ENCODE measurements at regions not wholly inside any gene's neighbourhood (a gene's known extent, or its start where the extent isn't known, plus 50 kb on each side); places are given as distances from the start of the nearest gene placed in this dataset.

DNA sequence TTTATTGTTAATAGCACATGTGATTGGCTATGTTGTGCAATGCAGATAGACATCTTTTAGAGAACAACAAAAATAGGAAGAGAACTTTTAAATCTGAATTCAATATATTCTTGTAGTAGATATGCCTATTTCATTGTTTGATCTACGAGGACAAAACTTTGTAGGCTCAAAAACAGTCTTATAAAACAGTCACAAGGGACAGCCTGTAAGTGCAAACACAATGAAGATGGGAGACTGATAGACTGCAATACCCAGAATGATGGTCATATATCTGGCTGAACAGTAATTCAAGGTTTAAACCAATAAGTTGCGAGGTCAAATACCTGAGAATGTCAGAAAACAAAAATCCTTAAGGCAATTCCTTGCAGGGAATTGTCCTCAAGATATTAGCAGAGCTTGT is 1342.9 kb upstream of the ADGRB3 start:
- DNase-seq, result no peak

DNA sequence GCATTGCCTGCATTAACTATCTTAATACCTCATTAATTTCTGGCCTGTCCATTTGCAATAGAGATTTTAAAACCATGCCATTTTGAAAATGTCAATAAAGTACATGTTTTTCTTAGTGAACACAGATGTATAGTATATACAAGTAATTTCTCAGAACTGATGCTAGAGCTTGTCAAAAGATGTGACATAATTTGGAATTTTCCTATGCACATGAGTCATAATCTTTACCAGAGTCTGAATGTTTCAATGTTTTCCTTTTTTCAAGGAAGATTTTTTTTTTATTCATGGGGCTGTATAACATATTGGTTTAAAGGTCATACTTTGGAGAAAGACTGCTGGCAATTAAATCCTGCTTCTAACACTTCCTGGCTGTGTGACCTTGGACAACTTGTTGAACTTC is 1347.5 kb upstream of the ADGRB3 start:
- DNase-seq, result no peak

DNA sequence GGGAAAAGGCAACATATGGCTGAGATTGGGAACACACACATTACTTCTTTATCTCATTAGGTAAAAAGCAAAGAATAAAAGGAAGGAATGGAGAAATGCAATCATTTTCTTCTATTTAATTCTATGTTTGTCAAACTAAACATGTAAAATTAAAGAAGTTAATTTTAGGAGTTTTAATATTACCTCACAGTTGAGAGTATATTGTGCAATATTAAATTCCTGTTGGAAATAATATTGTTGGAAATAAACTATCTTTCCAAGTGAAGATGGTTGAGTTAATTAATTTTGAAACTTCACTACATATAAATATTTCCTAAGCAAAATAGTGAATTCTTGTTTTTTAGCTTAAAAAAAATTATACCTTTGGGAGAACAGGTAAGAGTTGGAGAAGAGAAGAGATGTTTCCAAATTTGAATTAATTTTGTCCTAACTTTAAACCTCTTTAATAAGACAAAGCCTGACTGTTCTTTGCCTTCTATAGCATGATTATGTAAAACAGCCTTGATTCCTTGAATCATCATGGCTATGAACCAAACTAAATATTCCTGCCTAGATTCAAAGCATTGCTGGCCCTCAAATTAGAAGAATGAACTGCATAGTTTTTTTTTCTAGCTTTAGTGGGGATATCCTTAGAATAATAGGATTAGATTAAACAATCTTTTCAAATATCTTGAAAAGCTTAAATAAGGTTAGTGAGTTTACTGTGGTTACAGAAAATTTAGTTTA is 1349.1 kb upstream of the ADGRB3 start:
- no peak for DNase-seq

DNA sequence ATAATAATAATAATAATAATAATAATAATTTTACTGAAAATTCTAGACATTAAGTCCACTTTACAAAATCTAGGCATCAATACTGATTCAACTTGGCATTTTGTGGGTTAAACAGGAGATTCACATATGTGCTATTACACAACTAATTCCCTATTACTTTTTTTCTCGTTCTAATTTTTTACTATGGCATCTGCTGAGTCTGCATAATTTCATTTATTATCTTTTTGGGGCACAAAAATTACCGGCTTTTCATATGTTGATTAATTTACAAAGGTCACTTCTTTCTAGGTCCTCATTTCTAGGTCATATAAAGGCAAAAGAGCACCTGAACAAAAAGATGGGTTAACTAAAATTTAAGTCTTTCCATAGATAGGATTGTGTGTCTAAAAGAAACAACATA is 1357.8 kb upstream of the ADGRB3 start:
- no peak for DNase-seq

DNA sequence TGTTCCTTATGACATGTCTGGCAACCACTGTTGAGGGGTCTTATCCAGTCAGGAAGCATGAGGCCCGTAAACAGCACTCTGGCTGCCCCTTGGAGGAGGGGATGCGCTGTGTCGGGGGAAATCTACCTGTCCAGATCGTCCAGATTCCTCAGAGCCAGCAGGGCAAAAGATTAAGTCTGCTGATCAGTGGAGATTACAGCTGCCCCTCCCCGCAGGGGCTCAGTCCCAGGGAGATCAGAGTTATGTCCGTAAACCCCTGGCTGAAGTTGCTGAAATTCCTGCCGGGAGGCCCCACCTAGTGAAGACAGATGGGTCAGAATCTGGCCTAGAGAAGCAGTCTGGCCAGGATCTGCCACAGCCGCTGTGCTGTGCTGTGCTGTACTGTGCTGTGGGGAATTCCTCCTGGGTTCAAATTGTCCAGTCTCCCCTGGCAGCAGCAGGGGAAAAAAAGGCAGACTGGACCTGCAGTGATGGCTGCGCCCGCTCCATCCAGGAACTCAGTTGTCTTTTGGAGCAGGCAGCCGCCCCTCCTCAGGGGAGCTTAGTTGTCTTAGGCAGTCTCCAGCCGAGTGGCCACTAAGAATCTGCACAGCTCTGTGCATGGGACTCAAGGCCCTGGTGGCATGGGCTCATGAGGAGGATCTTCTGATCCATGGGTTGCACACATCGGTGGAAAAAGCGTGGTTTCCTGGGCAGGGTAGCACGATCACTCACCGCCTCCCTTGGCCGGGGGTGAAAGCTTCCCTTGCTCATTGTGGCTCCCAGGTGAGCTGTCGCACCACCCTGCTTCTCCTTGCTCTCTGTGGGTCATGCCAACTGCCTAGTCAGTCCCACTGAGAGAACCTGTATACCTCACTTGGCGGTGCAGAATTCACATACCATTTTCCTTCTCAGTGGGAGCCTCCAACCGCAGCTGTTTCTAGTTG is 1368.8 kb upstream of the ADGRB3 start:
- DNase-seq, result no peak

DNA sequence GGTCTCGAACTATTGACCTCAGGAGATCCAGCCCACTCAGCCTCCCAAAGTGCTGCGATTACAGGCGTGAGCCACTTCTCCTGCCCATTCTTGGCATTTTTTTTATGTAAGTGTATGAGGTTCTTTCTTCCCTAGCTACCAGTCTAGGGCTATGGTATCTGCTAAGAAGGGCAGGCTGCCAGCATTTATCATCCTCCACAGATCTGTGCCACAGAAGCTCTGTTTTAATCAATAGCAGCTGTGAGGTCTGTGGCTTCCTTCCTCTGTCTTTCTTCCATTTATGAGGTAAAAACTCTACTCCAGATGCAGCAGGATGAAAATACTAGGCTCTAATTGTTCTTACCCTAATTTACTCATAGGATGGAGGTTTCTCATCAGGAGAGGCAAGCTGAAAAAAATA is 1382.4 kb upstream of the ADGRB3 start:
- no peak for DNase-seq

DNA sequence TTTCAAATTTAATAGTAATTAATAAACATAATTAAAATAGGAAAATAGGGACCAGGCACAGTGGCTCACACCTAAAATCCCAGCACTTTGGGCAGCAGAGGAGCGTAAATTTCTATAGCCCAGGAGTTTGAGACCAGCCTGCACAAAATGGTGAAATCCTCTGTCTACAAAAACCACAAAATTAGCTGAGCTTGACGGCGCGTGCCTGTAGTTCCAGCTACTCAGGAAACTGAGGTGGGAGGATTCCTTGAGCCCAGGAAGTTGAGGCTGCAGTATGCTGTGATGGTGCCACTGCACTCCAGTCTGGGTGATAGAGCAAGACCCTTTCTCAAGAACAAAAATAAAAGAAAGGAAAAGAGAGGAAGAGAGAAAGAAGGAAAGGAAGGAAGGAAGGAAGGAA is 1387.0 kb upstream of the ADGRB3 start:
- no peak for DNase-seq

DNA sequence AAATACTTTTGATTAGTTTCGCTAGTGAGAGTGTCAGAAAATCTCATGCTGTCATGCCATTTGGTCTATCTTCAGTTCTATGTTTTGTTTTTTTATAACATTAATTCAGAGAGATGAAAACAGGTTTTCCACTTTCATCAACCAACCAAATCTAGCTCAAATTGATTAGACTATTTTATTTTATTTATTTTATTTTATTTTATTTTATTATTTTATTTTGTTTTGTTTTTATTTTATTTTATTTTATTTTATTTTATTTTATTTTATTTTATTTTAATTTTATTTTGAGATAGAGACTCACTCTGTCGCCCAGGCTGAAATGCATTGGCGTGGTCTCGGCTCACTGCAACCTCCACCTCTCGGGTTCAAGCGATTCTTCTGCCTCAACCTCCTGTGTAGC is 1391.0 kb upstream of the ADGRB3 start:
- no peak for DNase-seq

DNA sequence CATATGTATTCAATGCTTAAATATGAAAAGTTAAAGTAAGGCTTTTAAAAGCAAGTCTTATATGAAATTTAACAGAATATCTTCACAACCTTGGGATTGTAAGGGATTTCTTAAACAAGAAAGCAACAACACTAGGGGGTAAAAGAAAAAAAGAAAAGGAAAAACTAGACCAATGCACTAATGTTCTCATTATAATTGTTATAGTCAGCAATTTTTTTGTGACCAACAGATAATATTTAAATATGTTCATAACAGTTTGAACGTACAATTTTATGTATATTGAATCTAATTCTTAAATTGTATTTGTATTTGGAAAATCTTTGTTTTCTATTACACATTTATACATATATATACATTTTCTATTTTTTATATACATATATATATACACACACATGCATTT is 1397.8 kb upstream of the ADGRB3 start:
- no peak for DNase-seq

DNA sequence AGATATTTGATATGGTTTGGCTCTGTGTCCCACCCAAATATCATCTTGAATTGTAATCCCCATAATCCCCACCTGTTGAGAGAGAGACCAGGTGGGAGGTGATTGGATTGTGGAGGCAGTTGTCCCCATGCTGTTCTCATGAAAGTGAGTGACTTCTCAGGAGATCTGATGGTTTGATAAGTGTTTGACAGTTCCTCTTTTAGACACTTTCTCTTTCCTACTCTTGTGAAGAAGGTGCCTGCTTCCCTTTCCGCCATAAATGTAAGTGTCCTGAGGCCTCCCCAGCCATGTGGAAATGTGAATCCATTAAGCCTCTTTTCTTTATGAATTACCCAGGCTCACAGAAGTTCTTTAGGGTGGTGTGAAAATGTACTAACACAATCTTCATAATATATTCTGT is 1404.0 kb upstream of the ADGRB3 start:
- DNase-seq, result no peak

DNA sequence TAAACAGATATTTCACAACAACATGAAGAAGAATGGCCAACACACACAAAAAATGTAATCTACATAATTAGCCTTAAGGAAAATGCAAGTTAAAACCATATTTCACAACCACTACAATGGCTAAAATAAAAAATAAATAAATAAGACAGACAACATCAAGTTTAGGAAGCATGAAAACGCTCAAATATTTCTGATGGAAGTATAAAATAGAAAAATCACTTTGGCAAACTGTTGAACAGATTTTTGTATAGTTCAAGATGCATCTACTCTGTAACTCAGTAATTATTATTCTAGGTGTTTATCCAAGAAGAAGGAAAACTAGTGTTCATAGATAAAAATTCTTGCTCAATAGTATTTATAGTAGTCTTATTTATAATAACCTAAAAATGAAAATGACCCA is 1410.1 kb upstream of the ADGRB3 start:
- no peak for DNase-seq

DNA sequence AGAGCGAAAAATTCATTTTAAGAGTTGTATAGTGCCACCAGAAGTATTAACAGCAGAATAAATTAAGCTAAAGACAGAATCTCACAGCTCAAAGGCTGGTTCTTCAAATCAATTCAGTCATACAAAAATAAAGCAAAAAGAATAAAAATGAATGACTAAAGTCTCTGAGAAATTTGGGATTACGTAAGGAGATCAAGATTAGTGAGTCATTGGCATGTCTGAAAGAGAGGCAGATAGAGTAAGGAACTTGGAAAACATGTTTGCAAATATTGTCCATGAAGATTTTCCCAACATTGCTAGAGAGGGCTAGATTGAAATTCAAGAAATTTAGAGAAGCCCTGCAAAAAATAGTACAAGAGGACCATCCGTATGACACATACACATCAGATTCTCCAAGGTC is 1413.9 kb upstream of the ADGRB3 start:
- no peak for DNase-seq

DNA sequence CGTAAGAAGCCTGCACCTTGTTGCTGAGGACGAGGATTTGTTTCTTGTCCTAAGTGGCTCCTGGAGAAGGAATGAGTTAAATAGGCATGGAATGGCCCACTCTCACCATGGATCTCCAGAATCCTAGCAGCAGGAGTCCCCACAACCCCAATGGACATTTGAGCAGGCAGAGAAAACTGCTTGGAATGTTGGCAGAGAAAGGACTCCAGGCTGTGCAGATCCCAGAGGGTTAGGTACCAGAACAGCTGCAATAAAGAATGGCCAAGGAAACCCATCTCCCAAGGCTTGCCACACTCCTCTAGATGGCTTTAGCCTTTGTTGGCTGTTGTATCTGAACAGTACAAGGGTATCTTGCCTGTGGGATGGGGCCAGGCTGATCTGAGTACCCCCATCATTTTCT is 1415.7 kb upstream of the ADGRB3 start:
- DNase-seq, result no peak

DNA sequence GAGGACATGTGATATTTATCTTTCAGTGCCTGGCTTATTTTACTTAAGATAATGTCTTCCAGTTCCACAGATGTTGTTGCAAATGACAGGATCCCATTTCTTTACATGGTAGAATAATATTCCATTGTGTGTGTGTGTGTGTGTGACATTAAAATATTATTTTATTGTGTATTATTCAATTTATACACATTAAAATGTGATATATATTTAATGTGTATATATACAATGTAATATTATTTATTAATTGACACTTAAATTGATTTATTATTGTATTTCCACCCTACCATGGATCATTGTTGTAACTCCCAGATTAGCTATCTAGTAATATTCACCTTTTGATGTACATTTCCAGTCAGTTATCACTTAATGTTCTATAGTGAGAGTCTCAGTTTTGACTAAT is 1422.5 kb upstream of the ADGRB3 start:
- DNase-seq, result no peak

DNA sequence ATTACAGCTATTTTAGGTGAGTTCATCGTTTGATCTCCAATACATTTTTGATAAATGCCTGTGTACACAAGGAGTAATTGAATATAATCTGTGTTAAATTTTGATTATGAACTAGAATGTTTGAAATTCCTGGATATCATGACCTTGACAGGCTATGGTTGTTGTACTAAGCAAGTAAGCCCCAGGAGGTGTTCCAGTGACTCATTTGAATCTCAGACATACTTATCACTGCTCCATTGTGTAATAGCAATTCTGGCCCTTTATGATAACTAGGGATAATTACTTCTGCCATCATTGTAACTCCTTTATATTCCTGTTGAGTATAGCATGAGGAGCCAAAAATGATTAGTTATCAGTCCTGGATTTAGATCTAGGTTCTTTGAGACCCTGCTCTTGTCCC is 1424.6 kb upstream of the ADGRB3 start:
- no peak for DNase-seq

DNA sequence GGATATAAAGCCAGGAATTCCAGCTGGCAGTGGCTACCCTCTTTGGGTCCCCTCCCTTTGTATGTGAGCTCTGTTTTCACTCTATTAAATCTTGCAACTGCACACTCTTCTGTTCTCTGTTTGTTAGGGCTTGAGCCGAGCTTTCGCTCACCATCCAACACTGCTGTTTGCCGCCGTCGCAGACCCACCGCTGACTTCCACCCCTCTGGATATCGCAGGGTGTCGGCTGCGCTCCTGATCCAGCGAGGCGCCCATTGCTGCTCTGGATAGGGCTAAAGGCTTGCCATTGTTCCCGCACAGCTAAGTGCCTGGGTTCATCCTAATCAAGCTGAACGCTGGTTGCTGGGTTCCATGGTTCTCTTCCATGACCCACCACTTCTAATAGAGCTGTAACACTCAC is 1433.5 kb upstream of the ADGRB3 start:
- no peak for DNase-seq

DNA sequence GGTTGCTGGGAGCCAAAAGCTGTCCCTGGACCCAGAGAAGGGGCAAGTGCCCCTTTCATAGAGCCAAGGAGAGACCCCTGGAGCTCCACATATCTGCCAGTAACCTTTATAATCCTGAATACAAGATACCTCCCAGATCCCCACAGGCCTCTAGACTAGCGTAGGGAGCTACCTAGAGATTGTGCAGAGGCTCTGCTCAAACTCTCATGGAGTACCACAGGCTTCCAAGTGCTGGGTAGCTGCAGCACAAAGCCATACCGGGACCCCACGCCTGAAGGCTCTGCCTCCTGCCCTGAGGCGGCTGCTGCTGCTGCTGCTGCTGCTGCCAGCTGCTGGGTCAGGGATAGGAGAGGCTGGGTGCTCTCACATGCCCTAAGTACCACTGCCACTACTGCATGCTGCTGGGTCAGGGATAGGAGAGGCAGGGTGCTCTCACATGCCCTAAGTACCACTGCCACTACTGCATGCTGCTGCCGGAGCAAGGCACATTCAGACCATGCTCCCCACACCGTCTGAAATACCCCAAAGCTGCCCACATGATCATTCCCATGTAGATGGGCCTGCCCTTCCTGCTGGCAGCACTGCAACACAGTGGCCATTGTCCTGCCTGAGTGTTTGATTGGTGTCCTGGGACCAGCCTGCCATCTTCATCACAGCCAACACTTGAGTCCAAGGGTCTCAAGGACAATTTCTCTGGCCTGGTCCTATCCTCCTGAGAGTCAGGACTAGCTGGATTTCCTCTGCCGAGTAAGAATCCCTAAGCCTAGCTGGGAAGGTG is 1434.3 kb upstream of the ADGRB3 start:
- no peak for DNase-seq

DNA sequence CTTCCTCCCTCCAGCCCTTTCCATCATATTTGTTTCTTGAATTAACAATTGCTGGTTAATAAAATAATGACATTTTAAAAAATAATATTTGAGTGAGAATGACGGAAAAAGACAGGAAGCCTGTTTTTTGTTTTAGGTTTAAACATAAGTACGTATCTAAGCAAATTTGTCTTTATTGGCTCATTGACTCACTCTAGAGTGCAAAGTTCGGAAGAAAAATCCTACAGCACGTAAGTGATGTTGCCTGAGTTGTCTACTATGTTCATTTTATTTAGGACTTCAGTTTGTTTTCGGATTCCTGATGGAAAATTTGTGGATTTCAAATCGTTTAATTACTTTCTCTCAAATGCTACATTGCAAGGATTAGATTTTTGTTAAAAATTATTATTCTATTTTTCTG is 1435.7 kb upstream of the ADGRB3 start:
- DNase-seq, result no peak

DNA sequence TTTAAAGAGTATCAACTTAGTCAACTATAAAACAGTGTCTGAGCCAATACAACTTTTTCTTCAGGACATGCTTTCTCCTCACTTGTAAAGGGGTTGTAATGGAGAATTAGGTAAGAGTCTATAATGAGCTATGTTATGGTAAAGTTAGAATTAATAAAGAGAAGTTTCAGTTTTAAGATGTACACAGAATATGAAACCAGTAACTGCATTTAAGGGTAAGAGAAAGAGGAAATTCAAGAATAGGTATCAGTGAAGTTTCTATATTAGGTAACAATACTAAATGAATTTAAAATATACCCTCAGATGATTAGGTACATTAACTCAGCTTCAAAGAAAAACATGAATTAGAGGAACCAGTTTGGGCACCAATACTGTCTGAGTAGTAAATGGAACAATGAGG is 1444.3 kb upstream of the ADGRB3 start:
- DNase-seq, result no peak

DNA sequence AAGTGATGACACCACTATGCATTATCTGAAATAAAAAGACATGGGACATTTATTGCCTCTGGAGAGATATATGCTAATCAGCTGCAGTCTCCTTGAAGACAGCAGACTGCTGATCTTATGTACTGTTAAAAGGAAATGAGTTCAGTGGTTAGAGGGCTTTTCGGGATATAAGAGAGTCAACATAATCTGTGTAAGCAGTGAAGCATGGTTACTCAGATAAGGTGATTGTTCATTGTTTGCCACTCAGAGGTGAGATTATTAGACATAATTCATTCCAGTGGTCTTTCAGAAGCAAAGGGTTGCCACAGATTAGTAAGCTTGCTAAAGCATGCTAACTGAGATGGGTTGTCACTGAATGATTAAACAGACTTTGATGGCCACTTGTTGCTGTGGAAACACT is 1450.7 kb upstream of the ADGRB3 start:
- DNase-seq, result no peak

DNA sequence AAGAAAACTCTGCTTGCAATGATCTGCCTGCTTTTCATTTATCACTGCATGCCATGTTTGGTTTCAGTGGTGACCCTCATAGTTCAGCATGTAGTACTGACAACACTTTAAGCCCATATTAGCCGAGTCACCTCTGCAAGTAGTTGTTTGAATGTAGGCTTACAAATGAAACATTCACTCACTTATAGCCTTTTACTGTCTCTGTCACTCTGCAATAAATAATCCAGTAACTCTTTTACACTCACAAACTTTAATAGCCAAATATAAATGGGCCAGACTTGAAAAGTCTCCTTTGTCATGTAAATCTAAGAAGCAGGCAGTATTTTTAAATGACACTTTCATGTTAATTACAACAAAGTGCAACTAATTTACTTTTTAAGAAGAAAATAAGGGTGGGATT is 1460.0 kb upstream of the ADGRB3 start:
- DNase-seq, result no peak

DNA sequence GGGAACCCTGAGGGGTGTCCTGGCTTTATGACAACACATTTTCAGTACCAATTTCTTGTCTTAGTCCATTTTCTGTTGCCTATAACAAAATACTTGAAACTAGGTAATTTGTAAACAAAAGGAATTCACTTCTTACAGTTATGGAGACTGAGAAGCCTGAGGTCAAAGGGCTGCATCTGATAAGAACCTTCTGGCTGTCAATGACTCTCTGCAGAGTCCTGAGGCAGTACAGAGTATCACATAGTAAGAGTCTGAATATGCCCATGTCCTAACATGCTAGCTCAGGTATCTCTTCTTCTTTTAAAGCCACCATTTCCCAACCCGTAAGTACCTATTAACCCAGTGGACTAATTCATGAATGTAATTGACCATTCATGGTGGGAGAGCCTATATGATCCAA is 1458.6 kb upstream of the EYS start:
- no peak for DNase-seq

DNA sequence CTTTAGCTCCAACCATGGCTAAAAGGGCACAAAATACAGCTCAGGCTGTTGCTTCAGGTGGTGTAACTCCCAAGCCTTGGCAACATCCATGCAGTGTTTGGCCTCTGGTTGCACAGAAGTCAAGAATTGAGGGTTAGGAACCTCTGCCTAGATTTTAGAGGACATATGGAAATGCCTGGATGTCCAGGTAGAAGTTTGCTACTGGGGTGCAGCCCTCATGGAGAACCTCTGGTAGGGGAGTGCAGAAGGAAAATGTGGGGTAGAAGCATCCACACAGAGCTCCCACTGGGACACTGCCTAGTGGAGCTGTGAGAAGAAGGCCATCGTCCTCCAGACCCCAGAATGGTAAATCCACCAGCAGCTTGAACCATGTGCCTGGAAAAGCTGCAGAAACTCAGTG is 1453.8 kb upstream of the EYS start:
- no peak for DNase-seq

DNA sequence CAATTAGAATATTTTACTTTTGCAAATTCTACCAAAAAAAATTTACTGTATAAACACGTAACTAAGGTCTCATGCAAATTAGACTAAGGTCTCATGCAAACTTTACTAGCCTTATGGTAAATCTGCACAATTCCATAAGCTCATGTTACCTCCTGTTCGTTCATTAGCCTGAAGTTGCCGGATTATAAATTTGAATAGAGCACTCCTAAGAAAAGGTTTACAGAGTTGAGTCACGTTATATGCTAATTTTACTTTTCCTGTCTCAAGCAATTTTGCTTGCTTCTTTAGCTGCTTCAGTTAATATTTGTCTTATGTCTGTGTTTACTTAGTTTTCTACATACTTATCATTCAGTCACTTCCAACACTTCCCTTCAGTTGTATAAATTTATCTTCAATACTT is 1434.0 kb upstream of the EYS start:
- DNase-seq, result no peak
